HEK293 (cell line): ENCODE measurements at regions not wholly inside any gene's neighbourhood (a gene's known extent, or its start where the extent isn't known, plus 50 kb on each side); places are given as distances from the start of the nearest gene placed in this dataset.

Experiments used
- CTCF ChIA-PET: fragments of 350-600 bp; formaldehyde crosslinking; extraction: SDS; loops from one replicate; lab custom pipeline; 2021; ENCODE audit warnings: antibody characterized with exemption; lab: Yijun Ruan, JAX
- POLR2A ChIA-PET: fragments of 300-600 bp; formaldehyde crosslinking; extraction: SDS; loops from one replicate; lab custom pipeline; 2020; ENCODE audit warnings: antibody characterized with exemption, inconsistent platforms; lab: Yijun Ruan, JAX
- H3K27ac ChIP-seq: fragments of 200-500 bp; sonication (Bioruptor generic); 2 replicates; pipeline ENCODE4 v1.5.1; 2014; ENCODE audit warnings: low read depth, low read length, control low read depth, inconsistent platforms; ENCODE audit errors: extremely low read depth
- H3K36me3 ChIP-seq, 2 experiments: fragments of 200-500 bp in 1 of 2; sonication (Bioruptor generic) in 1 of 2; 1 replicate in 1 of 2; 2 replicates in 1 of 2; pipeline ENCODE4 v1.5.1; 2014 to 2017; ENCODE audit warnings: inconsistent platforms in 2 of 2, low read length in 2 of 2; ENCODE audit not compliant: control insufficient read depth in 2 of 2, insufficient read depth in 1 of 2
- H3K4me1 ChIP-seq: fragments of 200-500 bp; sonication (Bioruptor generic); 2 replicates; pipeline ENCODE4 v1.5.1; 2014; ENCODE audit warnings: mild to moderate bottlenecking, low read length, inconsistent platforms; ENCODE audit not compliant: control insufficient read depth, insufficient read depth
- H3K4me3 ChIP-seq: 2 replicates; pipeline ENCODE4 v1.5.1; 2011; ENCODE audit warnings: low read depth, mild to moderate bottlenecking, control low read depth, low read length, moderate library complexity
- H3K9me3 ChIP-seq: fragments of 200-500 bp; sonication (Bioruptor generic); 2 replicates; pipeline ENCODE4 v1.5.1; 2014; ENCODE audit warnings: low read depth, low read length, inconsistent platforms; ENCODE audit not compliant: control insufficient read depth, insufficient read depth
- BCL11A ChIP-seq: fragments of 450-650 bp; formaldehyde crosslinking; IDR thresholded peaks from 2 replicates; pipeline ENCODE4 v1.5.1; 2016; ENCODE audit warnings: low read depth, missing biosample characterization, missing genetic modification characterization
- HOXD13 ChIP-seq: sonication (generic); formaldehyde crosslinking; IDR thresholded peaks from 2 replicates; pipeline ENCODE4 v1.8.0; 2022; ENCODE audit warnings: missing genetic modification reagents, borderline replicate concordance
- KLF16 ChIP-seq: fragments of 450-650 bp; formaldehyde crosslinking; IDR thresholded peaks from 2 replicates; pipeline ENCODE4 v1.5.1; 2017; ENCODE audit warnings: missing biosample characterization, missing genetic modification characterization
- PRDM1 ChIP-seq: fragments of 450-650 bp; formaldehyde crosslinking; IDR thresholded peaks from 2 replicates; pipeline ENCODE4; 2016; ENCODE audit warnings: missing biosample characterization, missing genetic modification characterization
- RBAK ChIP-seq: fragments of 450-650 bp; formaldehyde crosslinking; IDR thresholded peaks from 2 replicates; pipeline ENCODE4 v1.5.1; 2016; ENCODE audit warnings: missing biosample characterization, missing genetic modification characterization
- SALL2 ChIP-seq: fragments of 450-650 bp; formaldehyde crosslinking; IDR thresholded peaks from 2 replicates; pipeline ENCODE4 v1.5.0; 2017; ENCODE audit warnings: missing biosample characterization, mild to moderate bottlenecking, missing genetic modification characterization, borderline replicate concordance
- TCF7L2 ChIP-seq: IDR thresholded peaks from 2 replicates; pipeline ENCODE4 v1.6.1; 2011; ENCODE audit warnings: low read depth, mild to moderate bottlenecking, inconsistent platforms, low read length, moderate library complexity, borderline replicate concordance
- ZBTB10 ChIP-seq: fragments of 450-650 bp; formaldehyde crosslinking; IDR thresholded peaks from 2 replicates; pipeline ENCODE4 v1.5.1; 2016; ENCODE audit warnings: missing biosample characterization, missing genetic modification characterization
- ZFP69B ChIP-seq: fragments of 450-650 bp; formaldehyde crosslinking; IDR thresholded peaks from 2 replicates; pipeline ENCODE4 v1.5.1; 2016; ENCODE audit warnings: missing biosample characterization, missing genetic modification characterization
- ZNF146 ChIP-seq: fragments of 450-650 bp; formaldehyde crosslinking; IDR thresholded peaks from 2 replicates; pipeline ENCODE4 v1.5.1; 2016; ENCODE audit warnings: missing biosample characterization, missing genetic modification characterization
- ZNF16 ChIP-seq: fragments of 450-650 bp; formaldehyde crosslinking; IDR thresholded peaks from 2 replicates; pipeline ENCODE4 v1.5.1; 2016; ENCODE audit warnings: low read depth, missing biosample characterization, missing genetic modification characterization
- ZNF18 ChIP-seq: fragments of 450-650 bp; formaldehyde crosslinking; IDR thresholded peaks from 2 replicates; pipeline ENCODE4 v1.5.1; 2016; ENCODE audit warnings: missing biosample characterization, missing genetic modification characterization
- ZNF223 ChIP-seq: fragments of 450-650 bp; formaldehyde crosslinking; IDR thresholded peaks from 2 replicates; pipeline ENCODE4 v1.5.1; 2016; ENCODE audit warnings: missing biosample characterization, missing genetic modification characterization
- ZNF239 ChIP-seq: fragments of 450-650 bp; formaldehyde crosslinking; IDR thresholded peaks from 2 replicates; pipeline ENCODE4 v1.5.1; 2016; ENCODE audit warnings: missing biosample characterization, missing genetic modification characterization
- ZNF341 ChIP-seq: fragments of 450-650 bp; formaldehyde crosslinking; IDR thresholded peaks from 2 replicates; pipeline ENCODE4; 2016; ENCODE audit warnings: low read depth, missing biosample characterization, missing genetic modification characterization
- ZNF426 ChIP-seq: fragments of 450-650 bp; formaldehyde crosslinking; IDR thresholded peaks from 2 replicates; pipeline ENCODE4 v1.5.1; 2017; ENCODE audit warnings: missing biosample characterization, missing genetic modification characterization, mild to moderate bottlenecking, inconsistent platforms, moderate library complexity
- ZNF433 ChIP-seq: fragments of 450-650 bp; formaldehyde crosslinking; IDR thresholded peaks from 2 replicates; pipeline ENCODE4 v1.5.1; 2016; ENCODE audit warnings: missing biosample characterization, missing genetic modification characterization, low read depth
- ZNF544 ChIP-seq: fragments of 450-650 bp; formaldehyde crosslinking; IDR thresholded peaks from 2 replicates; pipeline ENCODE4 v1.5.0; 2017; ENCODE audit warnings: missing biosample characterization, missing genetic modification characterization
- ZNF548 ChIP-seq: fragments of 450-650 bp; formaldehyde crosslinking; IDR thresholded peaks from 2 replicates; pipeline ENCODE4 v1.5.1; 2016; ENCODE audit warnings: missing biosample characterization, missing genetic modification characterization
- ZNF558 ChIP-seq: fragments of 450-650 bp; formaldehyde crosslinking; IDR thresholded peaks from 2 replicates; pipeline ENCODE4 v1.5.1; 2016; ENCODE audit warnings: missing biosample characterization, missing genetic modification characterization
- ZNF645 ChIP-seq: fragments of 450-650 bp; formaldehyde crosslinking; IDR thresholded peaks from 2 replicates; pipeline ENCODE4; 2016; ENCODE audit warnings: missing biosample characterization, missing genetic modification characterization
- ZNF791 ChIP-seq: fragments of 450-650 bp; formaldehyde crosslinking; IDR thresholded peaks from 2 replicates; pipeline ENCODE4 v1.5.1; 2016; ENCODE audit warnings: missing biosample characterization, missing genetic modification characterization
- ZSCAN4 ChIP-seq: fragments of 450-650 bp; formaldehyde crosslinking; IDR thresholded peaks from 2 replicates; pipeline ENCODE4 v1.5.1; 2017; ENCODE audit warnings: missing biosample characterization, missing genetic modification characterization

- no peak for TF ChIP-seq HOXD13 (CRISPR knock-in tag)
- no peak for TF ChIP-seq ZNF341 (tag by site-specific recombination)
- no peak for TF ChIP-seq ZNF146
- TF ChIP-seq TCF7L2 = no peak
- TF ChIP-seq ZNF645 (tag by site-specific recombination) = no peak
- TF ChIP-seq ZNF433 (tag by site-specific recombination) = no peak
- no peak for TF ChIP-seq ZNF16 (tag by site-specific recombination)
- TF ChIP-seq ZNF223 (tag by site-specific recombination) = no peak
- peak; percentile 37; the same call in 1 of the 2 replicates for TF ChIP-seq ZNF18 (tag by site-specific recombination)
These were observed 100.1 kb upstream of the RGS17 start (continued) for GRCh38 chr6:153231048-153231646.

- POLR2A ChIA-PET = no interaction called here
- no peaks in the 10 kb centered on the region for H3K36me3 ChIP-seq
- CTCF ChIA-PET = interaction anchor here (1.9 to 4.1 kb wide), 2 partner anchors 13 kb away, joined by 6 to 18 read pairs; no protein-coding TSS in a partner anchor
- H3K27ac ChIP-seq = no peak overlapping the region
- no peaks in the 10 kb centered on the region for H3K4me1 ChIP-seq
- TF ChIP-seq ZSCAN4 (tag by site-specific recombination) (no peak), SALL2 (no peak), ZNF544 (no peak), ZNF223 (tag by site-specific recombination) (no peak), ZFP69B (tag by site-specific recombination) (no peak), ZNF791 (no peak), RBAK (tag by site-specific recombination) (no peak), BCL11A (tag by site-specific recombination) (no peak), ZNF239 (tag by site-specific recombination) (no peak), ZNF548 (no peak), KLF16 (tag by site-specific recombination) (no peak), ZBTB10 (no peak), ZNF558 (tag by site-specific recombination) (no peak), PRDM1 (tag by site-specific recombination) (no peak), ZNF426 (tag by site-specific recombination) (no peak)
- no peaks in the 10 kb centered on the region for H3K9me3 ChIP-seq
- no peak overlapping the region for H3K4me3 ChIP-seq
These were observed 87.2 kb upstream of the RGS17 start for GRCh38 chr6:153218184-153218792.
